ENCODE measurements at regions not wholly inside any gene's neighbourhood (a gene's known extent, or its start where the extent isn't known, plus 50 kb on each side); places are given as distances from the start of the nearest gene placed in this dataset.

DNA sequence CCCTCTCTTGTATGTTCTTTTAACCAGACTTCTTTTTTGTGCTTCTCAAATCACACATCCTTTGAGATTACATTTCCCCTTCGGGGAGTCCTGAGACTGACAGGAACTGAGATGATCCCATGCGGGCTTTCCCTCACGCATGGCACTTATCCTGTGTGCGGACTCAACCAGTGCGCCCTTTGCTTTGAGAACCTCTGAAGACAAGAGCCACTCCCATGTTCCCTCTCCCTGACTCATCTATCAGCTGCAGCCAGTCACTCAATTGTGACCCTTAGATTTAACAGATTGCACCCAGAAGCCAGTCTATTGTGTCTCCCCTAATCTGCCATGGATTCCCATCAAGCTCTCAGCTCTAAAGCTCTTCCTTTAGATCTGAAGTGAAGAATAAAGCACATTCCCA, 353.9 kb upstream of the MEOX2 start:
- TF ChIP-seq, protein P1, sequence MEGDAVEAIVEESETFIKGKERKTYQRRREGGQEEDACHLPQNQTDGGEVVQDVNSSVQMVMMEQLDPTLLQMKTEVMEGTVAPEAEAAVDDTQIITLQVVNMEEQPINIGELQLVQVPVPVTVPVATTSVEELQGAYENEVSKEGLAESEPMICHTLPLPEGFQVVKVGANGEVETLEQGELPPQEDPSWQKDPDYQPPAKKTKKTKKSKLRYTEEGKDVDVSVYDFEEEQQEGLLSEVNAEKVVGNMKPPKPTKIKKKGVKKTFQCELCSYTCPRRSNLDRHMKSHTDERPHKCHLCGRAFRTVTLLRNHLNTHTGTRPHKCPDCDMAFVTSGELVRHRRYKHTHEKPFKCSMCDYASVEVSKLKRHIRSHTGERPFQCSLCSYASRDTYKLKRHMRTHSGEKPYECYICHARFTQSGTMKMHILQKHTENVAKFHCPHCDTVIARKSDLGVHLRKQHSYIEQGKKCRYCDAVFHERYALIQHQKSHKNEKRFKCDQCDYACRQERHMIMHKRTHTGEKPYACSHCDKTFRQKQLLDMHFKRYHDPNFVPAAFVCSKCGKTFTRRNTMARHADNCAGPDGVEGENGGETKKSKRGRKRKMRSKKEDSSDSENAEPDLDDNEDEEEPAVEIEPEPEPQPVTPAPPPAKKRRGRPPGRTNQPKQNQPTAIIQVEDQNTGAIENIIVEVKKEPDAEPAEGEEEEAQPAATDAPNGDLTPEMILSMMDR (IDR thresholded peaks at IDR 0.05; ENCODE audit: borderline replicate concordance, extremely low read depth, insufficient read depth): no peak
- Histone ChIP-seq H3K36me3 (ENCODE audit: control insufficient read depth in 2 of 3, insufficient read depth in 3 of 3, low read length in 3 of 3) (no peaks in the 10 kb centered on the region), H3K9me3 (ENCODE audit: control insufficient read depth in 2 of 3, insufficient read depth in 1 of 3, low read length in 3 of 3) (no peaks in the 10 kb centered on the region), H3K9ac (ENCODE audit: low read length in 3 of 3) (no peak overlapping the region), H3K27me3 (ENCODE audit: control insufficient read depth, insufficient read depth, low read length) (no peaks in the 10 kb centered on the region), H3K4me1 (ENCODE audit: control insufficient read depth in 2 of 3, insufficient read depth in 2 of 3, low read depth in 1 of 3, low read length in 3 of 3) (no peaks in the 10 kb centered on the region), H3K4me3 (ENCODE audit: low read length in 3 of 3) (no peak overlapping the region), H3K27ac (ENCODE audit: low read depth in 2 of 2, low read length in 2 of 2) (no peak overlapping the region)
- FAIRE-seq (no peak), DNase-seq (no peak)
- intact Hi-C loops (cut with DNase I): no loop called here

DNA sequence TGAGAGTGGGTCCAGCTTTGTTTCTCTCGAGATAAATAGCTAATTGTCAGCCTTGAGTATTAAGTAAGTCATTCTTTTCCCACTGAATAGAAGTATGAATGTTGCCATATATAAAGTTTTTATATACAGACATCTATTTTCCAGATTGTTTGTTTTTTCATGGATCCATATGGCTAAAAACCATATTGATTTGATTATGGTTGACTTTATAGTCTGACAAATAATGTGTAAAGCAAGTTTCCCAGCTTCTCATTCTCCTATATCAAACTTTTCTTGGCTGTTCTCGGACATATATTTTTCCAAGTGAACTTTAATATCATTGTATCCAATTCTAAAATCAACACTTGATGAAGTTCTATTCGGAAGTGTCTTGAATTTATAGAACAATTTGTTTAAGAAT, 352.4 kb upstream of the MEOX2 start:
- intact Hi-C loops (cut with DNase I): no loop called here
- DNase-seq (no peak), FAIRE-seq (no peak)
- Histone ChIP-seq H3K36me3 (ENCODE audit: control insufficient read depth in 2 of 3, insufficient read depth in 3 of 3, low read length in 3 of 3) (no peaks in the 10 kb centered on the region), H3K9me3 (ENCODE audit: control insufficient read depth in 2 of 3, insufficient read depth in 1 of 3, low read length in 3 of 3) (no peaks in the 10 kb centered on the region), H3K4me1 (ENCODE audit: control insufficient read depth in 2 of 3, insufficient read depth in 2 of 3, low read depth in 1 of 3, low read length in 3 of 3) (no peaks in the 10 kb centered on the region), H3K27me3 (ENCODE audit: control insufficient read depth, insufficient read depth, low read length) (no peaks in the 10 kb centered on the region), H3K9ac (ENCODE audit: low read length in 3 of 3) (no peak overlapping the region), H3K4me3 (ENCODE audit: low read length in 3 of 3) (no peak overlapping the region), H3K27ac (ENCODE audit: low read depth in 2 of 2, low read length in 2 of 2) (no peak overlapping the region)
- TF ChIP-seq, protein P1 (IDR thresholded peaks at IDR 0.05; ENCODE audit: borderline replicate concordance, extremely low read depth, insufficient read depth): no peak

DNA sequence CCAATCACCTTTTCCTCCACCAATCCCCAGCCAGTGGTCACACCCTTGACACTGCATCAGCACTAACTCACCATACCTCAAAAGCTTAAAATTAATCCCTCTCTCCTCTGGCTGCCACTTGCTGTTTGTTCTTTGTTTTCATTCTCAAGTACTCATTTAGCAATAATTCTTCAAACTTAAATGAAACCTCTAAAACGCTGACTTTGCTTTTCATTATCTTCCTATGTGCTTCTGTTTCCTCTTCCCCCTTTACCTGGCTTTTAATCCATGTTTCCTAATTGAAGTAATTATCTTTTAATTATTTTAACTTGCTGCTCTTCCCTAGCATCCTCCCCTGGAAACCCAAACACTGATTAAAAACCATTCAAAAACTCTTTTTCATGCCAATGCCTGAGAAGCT, 348.9 kb upstream of the MEOX2 start:
- H3K4me3 ChIP-seq (ENCODE audit: low read length in 3 of 3): no peak overlapping the region
- H3K36me3 ChIP-seq (ENCODE audit: control insufficient read depth in 2 of 3, insufficient read depth in 3 of 3, low read length in 3 of 3): no peaks in the 10 kb centered on the region
- no peak overlapping the region for H3K27ac ChIP-seq (ENCODE audit: low read depth in 2 of 2, low read length in 2 of 2)
- H3K4me1 ChIP-seq (ENCODE audit: control insufficient read depth in 2 of 3, insufficient read depth in 2 of 3, low read depth in 1 of 3, low read length in 3 of 3): no peaks in the 10 kb centered on the region
- no peak for FAIRE-seq
- no peaks in the 10 kb centered on the region for H3K27me3 ChIP-seq (ENCODE audit: control insufficient read depth, insufficient read depth, low read length)
- TF ChIP-seq, protein P1 (IDR thresholded peaks at IDR 0.05; ENCODE audit: borderline replicate concordance, extremely low read depth, insufficient read depth): no peak
- intact Hi-C loops (cut with DNase I): no loop called here
- no peak overlapping the region for H3K9ac ChIP-seq (ENCODE audit: low read length in 3 of 3)
- no peak for DNase-seq
- no peaks in the 10 kb centered on the region for H3K9me3 ChIP-seq (ENCODE audit: control insufficient read depth in 2 of 3, insufficient read depth in 1 of 3, low read length in 3 of 3)

DNA sequence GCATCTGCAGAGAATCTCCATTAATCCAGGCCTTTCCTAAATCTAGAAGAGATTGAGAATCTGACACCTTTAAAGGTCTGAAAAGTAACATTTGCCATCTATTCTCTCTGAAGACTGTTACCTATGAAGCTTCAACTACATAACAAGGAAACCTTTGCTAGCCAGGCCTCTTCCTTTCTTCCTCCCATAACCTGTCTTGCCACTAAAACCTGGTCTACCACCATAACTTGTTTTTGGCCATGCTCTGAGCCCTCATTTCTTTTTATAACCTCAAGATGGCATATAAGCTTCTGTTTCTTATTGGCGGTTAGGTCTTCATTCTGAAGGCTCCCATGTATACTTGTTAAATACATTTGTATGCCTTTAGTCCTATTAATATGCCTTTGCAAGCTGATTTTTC, 348.4 kb upstream of the MEOX2 start:
- no peaks in the 10 kb centered on the region for H3K9me3 ChIP-seq (ENCODE audit: control insufficient read depth in 2 of 3, insufficient read depth in 1 of 3, low read length in 3 of 3)
- H3K4me1 ChIP-seq (ENCODE audit: control insufficient read depth in 2 of 3, insufficient read depth in 2 of 3, low read depth in 1 of 3, low read length in 3 of 3): no peaks in the 10 kb centered on the region
- FAIRE-seq (no peak), DNase-seq (no peak)
- TF ChIP-seq, protein P1 (IDR thresholded peaks at IDR 0.05; ENCODE audit: borderline replicate concordance, extremely low read depth, insufficient read depth): no peak
- no peak overlapping the region for H3K4me3 ChIP-seq (ENCODE audit: low read length in 3 of 3)
- H3K27ac ChIP-seq (ENCODE audit: low read depth in 2 of 2, low read length in 2 of 2): no peak overlapping the region
- intact Hi-C loops (cut with DNase I): no loop called here
- H3K36me3 ChIP-seq (ENCODE audit: control insufficient read depth in 2 of 3, insufficient read depth in 3 of 3, low read length in 3 of 3): no peaks in the 10 kb centered on the region
- no peak overlapping the region for H3K9ac ChIP-seq (ENCODE audit: low read length in 3 of 3)
- H3K27me3 ChIP-seq (ENCODE audit: control insufficient read depth, insufficient read depth, low read length): no peaks in the 10 kb centered on the region

Measured in kidney (tissue), 13 donors.